Stomach smooth muscle (tissue), 2 donors: ENCODE measurements at regions not wholly inside any gene's neighbourhood (a gene's known extent, or its start where the extent isn't known, plus 50 kb on each side); places are given as distances from the start of the nearest gene placed in this dataset.

Source experiments
- H3K27ac ChIP-seq: one replicate; pipeline ENCODE4 v1.7.0; 2013; ENCODE audit warnings: mild to moderate bottlenecking, low read length, inconsistent platforms
- H3K27me3 ChIP-seq, 2 donors: one replicate each; pipeline ENCODE4 v1.7.0; 2013; ENCODE audit warnings: low read length in 2 of 2; ENCODE audit not compliant: insufficient read depth in 2 of 2, control insufficient read depth in 1 of 2
- H3K36me3 ChIP-seq, 2 donors: one replicate each; pipeline ENCODE4 v1.7.0; 2013; ENCODE audit warnings: low read length in 2 of 2; ENCODE audit not compliant: control insufficient read depth in 2 of 2, insufficient read depth in 2 of 2
- H3K4me1 ChIP-seq: one replicate; pipeline ENCODE4 v1.7.0; 2013; ENCODE audit warnings: low read length; ENCODE audit not compliant: control insufficient read depth, insufficient read depth
- H3K4me3 ChIP-seq, 2 donors: one replicate each; pipeline ENCODE4 v1.7.0; 2013; ENCODE audit warnings: low read length in 2 of 2
- H3K9ac ChIP-seq, 2 donors: one replicate each; pipeline ENCODE4 v1.7.0; 2013; ENCODE audit warnings: low read length in 2 of 2, mild to moderate bottlenecking in 1 of 2
- H3K9me3 ChIP-seq, 2 donors: one replicate each; pipeline ENCODE4 v1.7.0; 2013; ENCODE audit warnings: low read length in 2 of 2; ENCODE audit not compliant: control insufficient read depth in 2 of 2
- donor health status: healthy.
- donor health status: Pancreatic carcinoma.

- no peaks in the 10 kb centered on the region for H3K36me3 ChIP-seq
- H3K9ac ChIP-seq = no peak overlapping the region
- H3K27ac ChIP-seq = no peak overlapping the region
- no peaks in the 10 kb centered on the region for H3K9me3 ChIP-seq
- H3K4me3 ChIP-seq = no peak overlapping the region
- H3K4me1 ChIP-seq = no peaks in the 10 kb centered on the region
- no peaks in the 10 kb centered on the region for H3K27me3 ChIP-seq
Measured at GRCh38 chr20:54849741-54850140, 374.3 kb downstream of the DOK5 start.

GRCh38 chr20:54848984-54849538, 373.7 kb downstream of the DOK5 start:
- Histone ChIP-seq H3K4me1 (no peaks in the 10 kb centered on the region), H3K27ac (no peak overlapping the region), H3K9ac (no peak overlapping the region), H3K4me3 (no peak overlapping the region), H3K9me3 (no peaks in the 10 kb centered on the region), H3K27me3 (no peaks in the 10 kb centered on the region), H3K36me3 (no peaks in the 10 kb centered on the region)

- no peaks in the 10 kb centered on the region for H3K36me3 ChIP-seq
- H3K27ac ChIP-seq = no peak overlapping the region
- no peaks in the 10 kb centered on the region for H3K4me1 ChIP-seq
- no peaks in the 10 kb centered on the region for H3K27me3 ChIP-seq
- no peaks in the 10 kb centered on the region for H3K9me3 ChIP-seq
- H3K9ac ChIP-seq = no peak overlapping the region
- no peak overlapping the region for H3K4me3 ChIP-seq
Measured at GRCh38 chr20:54848262-54848661, 372.9 kb downstream of the DOK5 start.

- Histone ChIP-seq H3K27ac (no peak overlapping the region), H3K9ac (no peak overlapping the region), H3K4me3 (no peak overlapping the region), H3K27me3 (no peaks in the 10 kb centered on the region), H3K9me3 (no peaks in the 10 kb centered on the region), H3K36me3 (no peaks in the 10 kb centered on the region), H3K4me1 (no peaks in the 10 kb centered on the region)
Measured at GRCh38 chr20:54846948-54847347, 371.6 kb downstream of the DOK5 start.

GRCh38 chr20:54844346-54844745, 369.0 kb downstream of the DOK5 start:
- Histone ChIP-seq H3K4me3 (no peak overlapping the region), H3K4me1 (no peaks in the 10 kb centered on the region), H3K9ac (no peak overlapping the region), H3K36me3 (no peaks in the 10 kb centered on the region), H3K9me3 (no peaks in the 10 kb centered on the region), H3K27ac (no peak overlapping the region), H3K27me3 (no peaks in the 10 kb centered on the region)

- H3K9me3 ChIP-seq = no peaks in the 10 kb centered on the region
- H3K36me3 ChIP-seq = no peaks in the 10 kb centered on the region
- H3K4me3 ChIP-seq = no peak overlapping the region
- no peaks in the 10 kb centered on the region for H3K4me1 ChIP-seq
- H3K27ac ChIP-seq = no peak overlapping the region
- H3K9ac ChIP-seq = no peak overlapping the region
- no peaks in the 10 kb centered on the region for H3K27me3 ChIP-seq
Measured at GRCh38 chr20:54843865-54844264, 368.5 kb downstream of the DOK5 start.

GRCh38 chr20:54843431-54843830, 368.0 kb downstream of the DOK5 start:
- H3K36me3 ChIP-seq = no peaks in the 10 kb centered on the region
- H3K27ac ChIP-seq = no peak overlapping the region
- no peaks in the 10 kb centered on the region for H3K4me1 ChIP-seq
- no peak overlapping the region for H3K4me3 ChIP-seq
- no peak overlapping the region for H3K9ac ChIP-seq
- no peaks in the 10 kb centered on the region for H3K9me3 ChIP-seq
- no peaks in the 10 kb centered on the region for H3K27me3 ChIP-seq

GRCh38 chr20:54839224-54839623, 363.8 kb downstream of the DOK5 start:
- Histone ChIP-seq H3K27me3 (no peaks in the 10 kb centered on the region), H3K9ac (no peak overlapping the region), H3K27ac (no peak overlapping the region), H3K36me3 (no peaks in the 10 kb centered on the region), H3K4me1 (no peaks in the 10 kb centered on the region), H3K9me3 (no peaks in the 10 kb centered on the region), H3K4me3 (no peak overlapping the region)

- H3K27me3 ChIP-seq = no peaks in the 10 kb centered on the region
- H3K9ac ChIP-seq = no peak overlapping the region
- no peaks in the 10 kb centered on the region for H3K36me3 ChIP-seq
- H3K4me3 ChIP-seq = no peak overlapping the region
- no peak overlapping the region for H3K27ac ChIP-seq
- H3K9me3 ChIP-seq = no peaks in the 10 kb centered on the region
- no peaks in the 10 kb centered on the region for H3K4me1 ChIP-seq
Measured at GRCh38 chr20:54837226-54837625, 361.8 kb downstream of the DOK5 start.

GRCh38 chr20:54822386-54822785, 347.0 kb downstream of the DOK5 start:
- H3K4me1 ChIP-seq = no peaks in the 10 kb centered on the region
- H3K9ac ChIP-seq = no peak overlapping the region
- no peaks in the 10 kb centered on the region for H3K27me3 ChIP-seq
- no peaks in the 10 kb centered on the region for H3K9me3 ChIP-seq
- no peak overlapping the region for H3K27ac ChIP-seq
- H3K36me3 ChIP-seq = no peaks in the 10 kb centered on the region
- no peak overlapping the region for H3K4me3 ChIP-seq

- no peak overlapping the region for H3K27ac ChIP-seq
- H3K27me3 ChIP-seq = no peaks in the 10 kb centered on the region
- H3K4me1 ChIP-seq = no peaks in the 10 kb centered on the region
- no peaks in the 10 kb centered on the region for H3K36me3 ChIP-seq
- H3K9ac ChIP-seq = no peak overlapping the region
- H3K4me3 ChIP-seq = no peak overlapping the region
- no peaks in the 10 kb centered on the region for H3K9me3 ChIP-seq
Measured at GRCh38 chr20:54820392-54820791, 345.0 kb downstream of the DOK5 start.
